ENCODE measurements at regions not wholly inside any gene's neighbourhood (a gene's known extent, or its start where the extent isn't known, plus 50 kb on each side); places are given as distances from the start of the nearest gene placed in this dataset.

DNA sequence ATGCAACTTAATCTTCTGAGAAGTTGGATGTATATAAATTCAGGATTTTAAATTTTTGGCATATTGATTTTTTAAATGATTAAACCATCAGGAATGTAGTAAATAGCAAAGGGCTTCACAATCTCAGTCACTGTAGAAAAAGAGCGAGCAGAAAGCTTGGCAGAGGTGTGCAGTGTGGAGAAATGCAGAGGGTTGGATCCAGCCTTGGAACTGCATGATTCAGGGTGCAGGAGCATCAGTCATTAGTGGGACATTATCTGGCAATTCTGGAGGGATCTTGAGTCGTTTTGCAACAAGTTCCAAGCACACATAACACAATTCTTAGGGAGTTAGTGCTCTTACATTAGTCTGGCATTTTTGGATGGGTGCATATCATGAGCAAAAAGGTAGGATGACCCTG is 267.9 kb downstream of the PLA2G4A start:
- no peak for FAIRE-seq
- DNase-seq (ENCODE audit: insufficient read length) = no peak
- TF ChIP-seq POLR2AphosphoS5 (IDR thresholded peaks at IDR 0.05; ENCODE audit: low read depth, low read length) (no peak), POLR2A (IDR thresholded peaks at IDR 0.05; ENCODE audit: low read depth, low read length) (no peak), TAF1 (IDR thresholded peaks at IDR 0.05; ENCODE audit: borderline replicate concordance, low read depth, low read length) (no peak)

GRCh38 chr1:187110351-187110750 is 281.6 kb downstream of the PLA2G4A start:
- FAIRE-seq = no peak
- no peak for TF ChIP-seq POLR2A (IDR thresholded peaks at IDR 0.05; ENCODE audit: low read depth, low read length)
- TF ChIP-seq POLR2AphosphoS5 (IDR thresholded peaks at IDR 0.05; ENCODE audit: low read depth, low read length) = no peak
- TF ChIP-seq TAF1 (IDR thresholded peaks at IDR 0.05; ENCODE audit: borderline replicate concordance, low read depth, low read length) = no peak
- no peak for DNase-seq (ENCODE audit: insufficient read length)

GRCh38 chr1:187114792-187115191 is 286.0 kb downstream of the PLA2G4A start:
- DNase-seq (ENCODE audit: insufficient read length) (no peak), FAIRE-seq (no peak)
- TF ChIP-seq POLR2AphosphoS5 (IDR thresholded peaks at IDR 0.05; ENCODE audit: low read depth, low read length) (no peak), TAF1 (IDR thresholded peaks at IDR 0.05; ENCODE audit: borderline replicate concordance, low read depth, low read length) (no peak), POLR2A (IDR thresholded peaks at IDR 0.05; ENCODE audit: low read depth, low read length) (no peak)

DNA sequence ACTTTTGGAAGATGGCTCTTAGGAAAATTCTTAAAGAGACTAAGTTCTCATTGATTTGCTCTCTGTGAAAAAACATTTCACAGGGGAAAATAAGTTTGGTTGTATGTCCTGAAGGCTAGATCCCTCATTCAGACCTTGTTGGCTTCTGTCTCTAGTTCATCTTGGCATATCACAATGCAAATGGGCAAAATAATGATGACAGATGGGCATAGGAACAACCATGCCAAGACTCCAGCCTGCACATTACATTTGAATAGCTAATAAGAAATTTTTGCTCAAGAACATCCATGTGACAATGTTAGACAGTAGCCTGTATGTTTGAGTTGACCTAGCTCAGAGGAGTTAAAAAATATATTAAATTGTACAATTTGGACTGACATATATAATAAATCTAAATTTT is 292.9 kb downstream of the PLA2G4A start:
- FAIRE-seq (no peak), DNase-seq (ENCODE audit: insufficient read length) (no peak)
- TF ChIP-seq POLR2AphosphoS5 (IDR thresholded peaks at IDR 0.05; ENCODE audit: low read depth, low read length) (no peak), POLR2A (IDR thresholded peaks at IDR 0.05; ENCODE audit: low read depth, low read length) (no peak), TAF1 (IDR thresholded peaks at IDR 0.05; ENCODE audit: borderline replicate concordance, low read depth, low read length) (no peak)

- FAIRE-seq (no peak), DNase-seq (ENCODE audit: insufficient read length) (no peak)
- TF ChIP-seq POLR2A (IDR thresholded peaks at IDR 0.05; ENCODE audit: low read depth, low read length) = no peak
- no peak for TF ChIP-seq TAF1 (IDR thresholded peaks at IDR 0.05; ENCODE audit: borderline replicate concordance, low read depth, low read length)
- TF ChIP-seq POLR2AphosphoS5 (IDR thresholded peaks at IDR 0.05; ENCODE audit: low read depth, low read length) = no peak
These were observed 293.8 kb downstream of the PLA2G4A start for GRCh38 chr1:187122566-187122965.

DNA sequence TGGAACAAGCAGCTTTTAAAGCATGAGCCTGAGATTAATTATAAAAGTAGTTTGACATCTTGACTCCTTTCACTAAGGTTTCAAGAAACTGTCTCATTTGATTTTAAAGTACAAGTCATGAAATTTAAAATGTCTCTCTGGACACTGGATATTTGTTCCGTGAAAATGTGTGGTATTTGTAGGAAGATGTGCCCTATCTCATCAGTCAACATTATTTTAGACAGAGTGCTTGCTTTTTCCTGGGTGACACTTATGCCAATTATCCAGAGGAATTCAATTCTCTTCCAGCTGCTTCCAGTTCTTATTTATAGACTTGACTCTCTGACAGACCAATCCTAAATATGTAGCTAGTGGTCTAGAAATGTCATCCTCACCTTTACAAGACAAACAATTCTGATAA is 300.4 kb downstream of the PLA2G4A start:
- FAIRE-seq (no peak), DNase-seq (ENCODE audit: insufficient read length) (no peak)
- TF ChIP-seq POLR2AphosphoS5 (IDR thresholded peaks at IDR 0.05; ENCODE audit: low read depth, low read length) (no peak), POLR2A (IDR thresholded peaks at IDR 0.05; ENCODE audit: low read depth, low read length) (no peak), TAF1 (IDR thresholded peaks at IDR 0.05; ENCODE audit: borderline replicate concordance, low read depth, low read length) (no peak)

DNA sequence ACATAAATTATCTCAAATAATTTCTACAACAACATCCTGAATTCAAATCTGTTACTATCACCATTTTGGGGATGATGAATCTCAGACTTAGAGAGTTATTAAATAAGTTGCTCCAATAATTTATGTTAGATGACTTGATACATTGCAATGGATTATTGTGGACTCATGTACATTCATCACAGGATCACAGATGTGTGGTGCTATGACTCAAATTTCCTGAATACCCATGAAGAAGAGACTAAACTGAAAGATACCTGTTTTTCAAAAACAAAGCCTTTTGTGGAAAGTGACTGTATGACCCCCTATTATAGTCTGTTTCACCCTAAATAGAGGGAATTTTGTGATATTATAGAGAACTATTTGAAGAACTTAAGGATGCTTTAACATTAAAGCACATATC is 315.0 kb downstream of the PLA2G4A start:
- DNase-seq (ENCODE audit: insufficient read length) (no peak), FAIRE-seq (no peak)
- TF ChIP-seq POLR2AphosphoS5 (IDR thresholded peaks at IDR 0.05; ENCODE audit: low read depth, low read length) (no peak), TAF1 (IDR thresholded peaks at IDR 0.05; ENCODE audit: borderline replicate concordance, low read depth, low read length) (no peak), POLR2A (IDR thresholded peaks at IDR 0.05; ENCODE audit: low read depth, low read length) (no peak)

GRCh38 chr1:187146388-187146787 is 317.6 kb downstream of the PLA2G4A start:
- DNase-seq (ENCODE audit: insufficient read length) (no peak), FAIRE-seq (no peak)
- TF ChIP-seq TAF1 (IDR thresholded peaks at IDR 0.05; ENCODE audit: borderline replicate concordance, low read depth, low read length) (no peak), POLR2A (IDR thresholded peaks at IDR 0.05; ENCODE audit: low read depth, low read length) (no peak), POLR2AphosphoS5 (IDR thresholded peaks at IDR 0.05; ENCODE audit: low read depth, low read length) (no peak)

DNA sequence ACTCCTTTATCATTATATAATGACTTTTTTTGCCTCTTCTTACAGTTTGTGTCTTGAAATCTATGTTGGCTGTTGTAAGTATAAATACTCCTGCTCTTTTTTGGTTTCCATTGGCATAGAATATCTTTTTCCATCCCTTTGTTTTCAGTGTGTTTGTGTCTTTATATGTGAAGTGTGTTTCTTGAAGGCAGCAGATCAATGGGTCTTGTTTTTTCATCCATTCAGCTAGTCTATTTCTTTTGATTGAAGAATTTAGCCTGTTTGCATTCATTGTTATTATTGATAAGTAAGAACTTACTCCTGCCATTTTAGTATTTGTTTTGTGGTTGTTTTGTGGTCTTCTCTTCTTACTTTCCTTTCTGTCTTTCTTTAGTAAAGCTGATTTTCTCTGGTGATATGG is 322.8 kb downstream of the PLA2G4A start:
- FAIRE-seq (no peak), DNase-seq (ENCODE audit: insufficient read length) (no peak)
- TF ChIP-seq POLR2AphosphoS5 (IDR thresholded peaks at IDR 0.05; ENCODE audit: low read depth, low read length) (no peak), POLR2A (IDR thresholded peaks at IDR 0.05; ENCODE audit: low read depth, low read length) (no peak), TAF1 (IDR thresholded peaks at IDR 0.05; ENCODE audit: borderline replicate concordance, low read depth, low read length) (no peak)

- FAIRE-seq (no peak), DNase-seq (ENCODE audit: insufficient read length) (no peak)
- TF ChIP-seq TAF1 (IDR thresholded peaks at IDR 0.05; ENCODE audit: borderline replicate concordance, low read depth, low read length) = no peak
- TF ChIP-seq POLR2A (IDR thresholded peaks at IDR 0.05; ENCODE audit: low read depth, low read length) = no peak
- no peak for TF ChIP-seq POLR2AphosphoS5 (IDR thresholded peaks at IDR 0.05; ENCODE audit: low read depth, low read length)
These were observed 324.3 kb downstream of the PLA2G4A start for GRCh38 chr1:187153047-187153446.

DNA sequence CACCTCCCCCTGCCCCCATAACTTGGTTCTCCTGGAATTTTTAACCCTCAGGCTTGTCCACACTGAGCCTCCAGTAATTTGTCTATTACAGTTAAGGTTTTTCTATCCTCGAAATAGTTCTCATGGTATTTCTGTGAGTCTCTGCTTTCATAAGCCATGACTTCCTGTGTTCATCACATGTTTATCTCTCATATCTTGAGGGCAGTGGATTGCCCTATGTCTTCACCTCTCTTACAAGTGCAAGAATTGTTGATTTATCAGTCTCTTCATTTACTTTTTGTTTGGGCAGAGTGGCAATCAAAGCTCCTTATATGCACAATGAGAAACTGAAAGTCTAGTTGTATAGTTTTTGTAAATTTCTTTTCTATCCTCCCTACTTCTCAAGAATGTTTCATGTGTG is 328.4 kb downstream of the PLA2G4A start:
- TF ChIP-seq TAF1 (IDR thresholded peaks at IDR 0.05; ENCODE audit: borderline replicate concordance, low read depth, low read length) (no peak), POLR2A (IDR thresholded peaks at IDR 0.05; ENCODE audit: low read depth, low read length) (no peak), POLR2AphosphoS5 (IDR thresholded peaks at IDR 0.05; ENCODE audit: low read depth, low read length) (no peak)
- no peak for FAIRE-seq
- DNase-seq (ENCODE audit: insufficient read length) = no peak

DNA sequence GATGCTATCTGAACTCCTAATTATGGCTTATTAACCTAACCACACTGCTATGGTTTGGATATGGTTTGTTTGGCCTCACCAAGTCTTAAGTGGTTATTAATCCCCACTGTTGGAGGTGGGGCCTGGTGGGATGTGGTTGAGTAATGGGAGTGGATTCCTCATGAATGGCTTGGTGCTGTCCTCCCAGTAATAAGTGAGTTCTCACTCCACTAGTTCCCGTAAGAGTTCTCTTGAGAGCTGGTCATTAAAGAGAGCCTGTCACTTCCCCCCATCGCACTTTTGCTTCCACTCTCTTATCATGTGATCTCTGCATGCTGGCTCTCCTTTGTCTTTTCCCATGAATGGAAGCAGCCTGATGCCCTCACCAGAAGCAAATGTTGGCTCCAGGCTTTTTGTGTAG is 328.8 kb downstream of the PLA2G4A start:
- FAIRE-seq (no peak), DNase-seq (ENCODE audit: insufficient read length) (no peak)
- no peak for TF ChIP-seq TAF1 (IDR thresholded peaks at IDR 0.05; ENCODE audit: borderline replicate concordance, low read depth, low read length)
- no peak for TF ChIP-seq POLR2A (IDR thresholded peaks at IDR 0.05; ENCODE audit: low read depth, low read length)
- TF ChIP-seq POLR2AphosphoS5 (IDR thresholded peaks at IDR 0.05; ENCODE audit: low read depth, low read length) = no peak

DNA sequence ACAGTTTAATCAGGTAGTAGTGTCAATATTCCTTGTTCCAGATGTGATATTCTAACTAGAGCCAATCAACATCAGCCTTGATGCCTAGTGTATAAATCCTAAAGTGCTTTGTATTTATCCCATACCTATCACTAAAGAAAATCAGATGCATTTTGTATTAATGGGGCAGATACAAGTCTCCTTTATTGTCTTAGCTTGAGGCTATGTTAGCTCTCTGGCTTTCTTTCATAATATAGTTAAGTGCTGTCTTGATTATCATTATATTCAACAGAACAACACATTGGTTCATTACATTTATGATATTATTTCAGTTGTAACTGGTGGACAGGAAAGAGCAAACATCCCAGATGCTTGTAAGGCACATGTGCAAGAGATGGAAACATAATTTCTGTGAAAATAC is 338.8 kb downstream of the PLA2G4A start:
- TF ChIP-seq POLR2A (IDR thresholded peaks at IDR 0.05; ENCODE audit: low read depth, low read length) (no peak), TAF1 (IDR thresholded peaks at IDR 0.05; ENCODE audit: borderline replicate concordance, low read depth, low read length) (no peak), POLR2AphosphoS5 (IDR thresholded peaks at IDR 0.05; ENCODE audit: low read depth, low read length) (no peak)
- FAIRE-seq (no peak), DNase-seq (ENCODE audit: insufficient read length) (no peak)

Data from GM12892 (cell line).